Endothelial cell (in vitro differentiated cells): ENCODE measurements at regions not wholly inside any gene's neighbourhood (a gene's known extent, or its start where the extent isn't known, plus 50 kb on each side); places are given as distances from the start of the nearest gene placed in this dataset.

Source experiments
- DNase-seq: peaks from one replicate; pipeline ENCODE4 v3.0.0; 2021; ENCODE audit warnings: low spot score
- H3K27ac Mint-ChIP-seq: one replicate; pipeline ENCODE4 v1.8.0; 2021; ENCODE audit warnings: mixed read lengths, inconsistent platforms; ENCODE audit not compliant: unreplicated experiment
- H3K27me3 Mint-ChIP-seq: one replicate; pipeline ENCODE4 v1.8.0; 2021; ENCODE audit warnings: mild to moderate bottlenecking, moderate library complexity, mixed read lengths, inconsistent platforms; ENCODE audit not compliant: unreplicated experiment
- H3K36me3 Mint-ChIP-seq: one replicate; pipeline ENCODE4 v1.8.0; 2021; ENCODE audit warnings: mild to moderate bottlenecking, low read depth, mixed read lengths, inconsistent platforms; ENCODE audit not compliant: unreplicated experiment
- H3K4me1 Mint-ChIP-seq: one replicate; pipeline ENCODE4 v1.8.0; 2021; ENCODE audit warnings: mild to moderate bottlenecking, mixed read lengths, inconsistent platforms; ENCODE audit not compliant: unreplicated experiment
- H3K4me3 Mint-ChIP-seq: one replicate; pipeline ENCODE4 v1.8.0; 2021; ENCODE audit warnings: mild to moderate bottlenecking, mixed read lengths, inconsistent platforms; ENCODE audit not compliant: unreplicated experiment
- H3K9me3 Mint-ChIP-seq: one replicate; pipeline ENCODE4 v1.8.0; 2021; ENCODE audit warnings: mixed read lengths, inconsistent platforms; ENCODE audit not compliant: unreplicated experiment
- CTCF ChIP-seq: fragments of 200-600 bp; sonication (generic); IDR thresholded peaks from one replicate; pipeline ENCODE4 v1.5.0; 2021; ENCODE audit warnings: antibody characterized with exemption; ENCODE audit not compliant: unreplicated experiment

- no peak overlapping the region for H3K4me3 Mint-ChIP-seq
- no peak overlapping the region for H3K27ac Mint-ChIP-seq
- H3K4me1 Mint-ChIP-seq = no peaks in the 10 kb centered on the region
- no peak for TF ChIP-seq CTCF
- no peak for DNase-seq
- no peaks in the 10 kb centered on the region for H3K27me3 Mint-ChIP-seq
- H3K36me3 Mint-ChIP-seq = no peaks in the 10 kb centered on the region
- H3K9me3 Mint-ChIP-seq = no peaks in the 10 kb centered on the region
Measured at GRCh38 chr22:22799561-22799960, 88.1 kb upstream of the IGLL5 start.

DNA sequence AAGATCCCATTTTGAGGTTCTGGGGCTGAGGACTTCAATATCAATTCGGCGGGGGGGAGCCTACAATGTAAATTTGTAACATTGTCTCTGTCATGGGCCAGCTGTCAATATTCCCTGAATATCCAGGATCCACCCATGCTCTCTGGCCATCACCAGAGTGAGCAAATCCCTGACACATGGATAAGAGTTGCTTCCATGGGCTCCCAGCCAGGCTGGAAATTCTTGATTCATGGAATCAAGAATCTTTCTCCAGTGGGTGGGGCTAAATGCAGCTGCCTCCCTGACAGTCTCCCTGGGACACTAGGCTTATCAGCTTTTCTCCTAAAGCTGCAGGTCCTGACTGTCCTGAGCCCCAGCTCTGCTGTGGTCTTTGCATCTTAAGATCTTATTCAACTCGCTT is 86.9 kb upstream of the IGLL5 start:
- Mint-ChIP-seq H3K9me3 (no peaks in the 10 kb centered on the region), H3K36me3 (no peaks in the 10 kb centered on the region), H3K27me3 (no peaks in the 10 kb centered on the region), H3K4me3 (no peak overlapping the region), H3K27ac (no peak overlapping the region), H3K4me1 (no peaks in the 10 kb centered on the region)
- no peak for TF ChIP-seq CTCF
- no peak for DNase-seq

- DNase-seq = no peak
- Mint-ChIP-seq H3K27me3 (no peaks in the 10 kb centered on the region), H3K4me1 (no peaks in the 10 kb centered on the region)
Measured at GRCh38 chr22:22802339-22802970, 85.2 kb upstream of the IGLL5 start.

GRCh38 chr22:22803285-22803853 is 84.2 kb upstream of the IGLL5 start:
- Mint-ChIP-seq H3K9me3 (no peaks in the 10 kb centered on the region), H3K27ac (no peak overlapping the region), H3K27me3 (no peaks in the 10 kb centered on the region), H3K4me3 (no peak overlapping the region), H3K36me3 (no peaks in the 10 kb centered on the region), H3K4me1 (no peaks in the 10 kb centered on the region)
- no peak for DNase-seq
- no peak for TF ChIP-seq CTCF

More at GRCh38 chr22:22802339-22802970, 85.2 kb upstream of the IGLL5 start:
- Mint-ChIP-seq H3K36me3 (no peaks in the 10 kb centered on the region), H3K4me3 (no peak overlapping the region), H3K9me3 (no peaks in the 10 kb centered on the region), H3K27ac (no peak overlapping the region)
- no peak for TF ChIP-seq CTCF

GRCh38 chr22:22810018-22810427 is 77.6 kb upstream of the IGLL5 start:
- H3K36me3 Mint-ChIP-seq = no peaks in the 10 kb centered on the region
- no peak for DNase-seq
- no peak overlapping the region for H3K27ac Mint-ChIP-seq
- peaks cover under 1% of the 10 kb centered on the region for H3K4me1 Mint-ChIP-seq
- TF ChIP-seq CTCF = no peak
- H3K27me3 Mint-ChIP-seq = no peaks in the 10 kb centered on the region
- no peaks in the 10 kb centered on the region for H3K9me3 Mint-ChIP-seq
- no peak overlapping the region for H3K4me3 Mint-ChIP-seq
